Sigmoid colon (tissue), 6 donors: ENCODE measurements at regions not wholly inside any gene's neighbourhood (a gene's known extent, or its start where the extent isn't known, plus 50 kb on each side); places are given as distances from the start of the nearest gene placed in this dataset.
"Not testable (repeated sequence)": the region's sequence is repeated elsewhere in the genome, so short reads cannot be mapped to it uniquely, and the experiment has no call there.

Experiments
- DNase-seq: peaks from one replicate; pipeline ENCODE4 v3.0.0-alpha.2; 2019
- H3K27ac ChIP-seq, 4 donors: fragments of 200-600 bp; sonication (generic); one replicate each; pipeline ENCODE4 v1.5.1; 2016 to 2019; ENCODE audit warnings: mild to moderate bottlenecking in 1 of 4
- H3K27me3 ChIP-seq, 3 donors: fragments of 200-600 bp; sonication (generic); one replicate each; pipeline ENCODE4 v1.5.1; 2019; ENCODE audit warnings: mild to moderate bottlenecking in 1 of 3
- H3K36me3 ChIP-seq, 4 donors: fragments of 200-600 bp; sonication (generic); one replicate each; pipeline ENCODE4 v1.5.1; 2016 to 2019
- H3K4me1 ChIP-seq, 4 donors: fragments of 200-600 bp; sonication (generic); one replicate each; pipeline ENCODE4 v1.5.1; 2017 to 2019
- H3K4me3 ChIP-seq, 4 donors: fragments of 200-600 bp; sonication (generic); one replicate each; pipeline ENCODE4 v1.5.1; 2017 to 2019; ENCODE audit warnings: mild to moderate bottlenecking in 2 of 4, moderate library complexity in 1 of 4
- H3K9me3 ChIP-seq, 4 donors: fragments of 200-600 bp in 3 of 4; sonication (generic) in 3 of 4; one replicate each; pipeline versions ENCODE4 v1.5.1 to v1.6.1; 2013 to 2019
- CTCF ChIP-seq, 4 experiments: fragments of 450-650 bp in 3 of 4; fragments of 200-600 bp in 1 of 4; IDR thresholded peaks; one replicate each; pipeline ENCODE4 v1.5.1; 2016 to 2019; ENCODE audit warnings: antibody characterized with exemption in 4 of 4, mild to moderate bottlenecking in 3 of 4, moderate library complexity in 2 of 4
- EP300 ChIP-seq, 4 donors: sonication (generic); formaldehyde crosslinking; IDR thresholded peaks; one replicate each; pipeline ENCODE4 v1.6.1; 2017; ENCODE audit warnings: antibody characterized with exemption in 4 of 4
- POLR2A ChIP-seq, 2 donors: fragments of 450-650 bp; IDR thresholded peaks; one replicate each; pipeline ENCODE4 v1.6.1; 2016; ENCODE audit warnings: antibody characterized with exemption in 2 of 2, mild to moderate bottlenecking in 2 of 2, moderate library complexity in 2 of 2
- POLR2AphosphoS5 ChIP-seq, 4 donors: sonication (generic); formaldehyde crosslinking; IDR thresholded peaks; one replicate each; pipeline ENCODE4 v1.6.1; 2017; ENCODE audit warnings: antibody characterized with exemption in 4 of 4
- WGBS, 2 donors: extraction: QIAGEN DNeasy Blood & Tissue Kit; methylation state at CpG; one replicate each; pipeline ENCODE4 v1.1.7; 2013; 5-methylcytosine and 5-hydroxymethylcytosine counted together
- intact Hi-C: fragments of 100-400 bp; cut with DNase I; formaldehyde crosslinking; loops from one replicate; pipeline ENCODE4 v1.15.1; 2023
- donor health status: healthy with polysubstance abuse.
- donor health status: healthy.

GRCh38 chr14:106522990-106523389 lies 996.6 kb downstream of the TMEM121 start:
- intact Hi-C loops: no loop called here
- 20 to 24% methylated on average over 2 of the region's 2 CpGs for WGBS, 2 donors
- Histone ChIP-seq H3K9me3 (no peaks in the 10 kb centered on the region), H3K27ac (no peak overlapping the region), H3K36me3 (no peaks in the 10 kb centered on the region), H3K4me3 (no peak overlapping the region), H3K27me3 (no peaks in the 10 kb centered on the region), H3K4me1 (no peaks in the 10 kb centered on the region)
- no peak for DNase-seq
- no peak for TF ChIP-seq EP300 (IDR thresholded peaks at IDR 0.05)
- TF ChIP-seq CTCF (IDR thresholded peaks at IDR 0.05): no peak
- no peak for TF ChIP-seq POLR2AphosphoS5 (IDR thresholded peaks at IDR 0.05)
- no peak for TF ChIP-seq POLR2A (IDR thresholded peaks at IDR 0.05)

GRCh38 chr14:106528717-106529116 lies 1002.3 kb downstream of the TMEM121 start:
- no peaks in the 10 kb centered on the region for H3K9me3 ChIP-seq
- no peak for TF ChIP-seq CTCF (IDR thresholded peaks at IDR 0.05)
- no peak for TF ChIP-seq POLR2AphosphoS5 (IDR thresholded peaks at IDR 0.05)
- no peak for TF ChIP-seq EP300 (IDR thresholded peaks at IDR 0.05)
- no peak for TF ChIP-seq POLR2A (IDR thresholded peaks at IDR 0.05)
- intact Hi-C loops: no loop called here
- 56 to 76% methylated on average over 2 of the region's 2 CpGs for WGBS, 2 donors
- DNase-seq: no peak
- H3K4me3 ChIP-seq: no peak overlapping the region
- no peaks in the 10 kb centered on the region for H3K36me3 ChIP-seq
- no peaks in the 10 kb centered on the region for H3K4me1 ChIP-seq
- H3K27ac ChIP-seq: no peak overlapping the region
- H3K27me3 ChIP-seq: no peaks in the 10 kb centered on the region

GRCh38 chr14:106530031-106530422 lies 1003.6 kb downstream of the TMEM121 start:
- Histone ChIP-seq H3K9me3 (no peaks in the 10 kb centered on the region), H3K4me1 (no peaks in the 10 kb centered on the region), H3K27ac (no peak overlapping the region), H3K4me3 (no peak overlapping the region), H3K27me3 (no peaks in the 10 kb centered on the region), H3K36me3 (no peaks in the 10 kb centered on the region)
- WGBS, 2 donors: 67 to 72% methylated on average over 3 of the region's 3 CpGs
- DNase-seq: no peak
- intact Hi-C loops: no loop called here
- TF ChIP-seq CTCF (IDR thresholded peaks at IDR 0.05): no peak
- no peak for TF ChIP-seq EP300 (IDR thresholded peaks at IDR 0.05)
- TF ChIP-seq POLR2AphosphoS5 (IDR thresholded peaks at IDR 0.05): no peak
- no peak for TF ChIP-seq POLR2A (IDR thresholded peaks at IDR 0.05)

GRCh38 chr14:106530423-106531107 lies 1004.2 kb downstream of the TMEM121 start:
- DNase-seq: no peak
- no peaks in the 10 kb centered on the region for H3K9me3 ChIP-seq
- no peak overlapping the region for H3K27ac ChIP-seq
- H3K27me3 ChIP-seq: no peaks in the 10 kb centered on the region
- TF ChIP-seq EP300 (IDR thresholded peaks at IDR 0.05) (no peak), CTCF (IDR thresholded peaks at IDR 0.05) (no peak)
- H3K4me3 ChIP-seq: no peak overlapping the region
- no peaks in the 10 kb centered on the region for H3K4me1 ChIP-seq
- WGBS, 2 donors: 63 to 73% methylated on average over 12 of the region's 12 CpGs
- no peaks in the 10 kb centered on the region for H3K36me3 ChIP-seq
- intact Hi-C loops: no loop called here

- H3K27ac ChIP-seq, H3K9me3 ChIP-seq, H3K4me1 ChIP-seq, DNase-seq, H3K36me3 ChIP-seq, H3K4me3 ChIP-seq, intact Hi-C loops, H3K27me3 ChIP-seq: not testable (repeated sequence)
- 29 to 39% methylated on average over 8 to 11 of the region's 11 CpGs for WGBS, 2 donors
Measured at GRCh38 chr14:106537597-106537996, 1011.2 kb downstream of the TMEM121 start.
